ENCODE measurements at regions not wholly inside any gene's neighbourhood (a gene's known extent, or its start where the extent isn't known, plus 50 kb on each side); places are given as distances from the start of the nearest gene placed in this dataset.

GRCh38 chr6:15121443-15121842 is 124.4 kb upstream of the JARID2 start:
- H3K4me2 ChIP-seq (ENCODE audit: insufficient read depth, low read length, poor library complexity, severe bottlenecking), result no peak overlapping the region
- no peak overlapping the region for H3K4ac ChIP-seq (ENCODE audit: low read length)
- no peak overlapping the region for H2BK12ac ChIP-seq (ENCODE audit: low read length)
- H3K9ac ChIP-seq (ENCODE audit: low read depth, low read length, poor library complexity), result no peak overlapping the region
- H2AK5ac ChIP-seq (ENCODE audit: low read depth, low read length), result no peak overlapping the region
- H3K36me3 ChIP-seq (replicated peaks in 1 of 2; ENCODE audit: control insufficient read depth in 2 of 2, insufficient read depth in 2 of 2, low read length in 2 of 2), result no peaks in the 10 kb centered on the region
- H3K79me1 ChIP-seq (ENCODE audit: low read depth, low read length), result no peaks in the 10 kb centered on the region
- no peak overlapping the region for H3K4me3 ChIP-seq (ENCODE audit: low read length in 2 of 2)
- no peak overlapping the region for H3K27ac ChIP-seq (replicated peaks; ENCODE audit: low read length)
- no peak for DNase-seq (ENCODE audit: low spot score)
- H3K4me1 ChIP-seq (ENCODE audit: control insufficient read depth in 2 of 2, insufficient read depth in 1 of 2, low read depth in 1 of 2, low read length in 2 of 2), result peaks cover 1 to 4% of the 10 kb centered on the region in 2 donors
- no peak overlapping the region for H3K18ac ChIP-seq (ENCODE audit: low read length)
- no peaks in the 10 kb centered on the region for H3K9me3 ChIP-seq (replicated peaks in 1 of 2; ENCODE audit: control insufficient read depth in 2 of 2, insufficient read depth in 1 of 2, low read depth in 1 of 2, low read length in 2 of 2)
- no CpG with 5 or more reads among the region's 1 CpG for WGBS, 2 donors (ENCODE audit: extremely low coverage in 2 of 2, insufficient read length in 2 of 2, insufficient replicate concordance in 1 of 2)
- H4K8ac ChIP-seq (ENCODE audit: low read depth, low read length), result no peak overlapping the region
- no peak overlapping the region for H2BK120ac ChIP-seq (ENCODE audit: low read depth, low read length)
- no peak overlapping the region for H2BK5ac ChIP-seq (ENCODE audit: low read length)
- no peak overlapping the region for H3K23ac ChIP-seq (ENCODE audit: low read depth, low read length, poor library complexity)
- H2BK15ac ChIP-seq (ENCODE audit: low read length), result no peak overlapping the region
- H4K91ac ChIP-seq (ENCODE audit: low read depth, low read length, poor library complexity), result no peak overlapping the region
- H2AFZ ChIP-seq (ENCODE audit: low read length), result no peak overlapping the region
- H3K14ac ChIP-seq (ENCODE audit: low read length), result no peak overlapping the region
- H3K27me3 ChIP-seq (ENCODE audit: control insufficient read depth in 3 of 3, insufficient read depth in 3 of 3, low read depth in 1 of 3, low read length in 3 of 3), result no peaks in the 10 kb centered on the region

GRCh38 chr6:15121977-15122550 is 123.8 kb upstream of the JARID2 start:
- Histone ChIP-seq H2BK15ac (ENCODE audit: low read length) (no peak overlapping the region), H3K23ac (ENCODE audit: low read depth, low read length, poor library complexity) (no peak overlapping the region), H4K8ac (ENCODE audit: low read depth, low read length) (no peak overlapping the region), H2BK5ac (ENCODE audit: low read length) (no peak overlapping the region), H3K18ac (ENCODE audit: low read length) (no peak overlapping the region), H3K4me2 (ENCODE audit: insufficient read depth, low read length, poor library complexity, severe bottlenecking) (no peak overlapping the region), H3K9ac (ENCODE audit: low read depth, low read length, poor library complexity) (no peak overlapping the region), H3K4me1 (ENCODE audit: control insufficient read depth in 2 of 2, insufficient read depth in 1 of 2, low read depth in 1 of 2, low read length in 2 of 2) (peaks cover 1 to 3% of the 10 kb centered on the region in 2 donors), H3K9me3 (replicated peaks in 1 of 2; ENCODE audit: control insufficient read depth in 2 of 2, insufficient read depth in 1 of 2, low read depth in 1 of 2, low read length in 2 of 2) (no peaks in the 10 kb centered on the region), H3K4ac (ENCODE audit: low read length) (no peak overlapping the region), H3K27me3 (ENCODE audit: control insufficient read depth in 3 of 3, insufficient read depth in 3 of 3, low read depth in 1 of 3, low read length in 3 of 3) (no peaks in the 10 kb centered on the region), H3K27ac (replicated peaks; ENCODE audit: low read length) (no peak overlapping the region), H3K14ac (ENCODE audit: low read length) (no peak overlapping the region), H3K36me3 (replicated peaks in 1 of 2; ENCODE audit: control insufficient read depth in 2 of 2, insufficient read depth in 2 of 2, low read length in 2 of 2) (no peaks in the 10 kb centered on the region), H3K4me3 (ENCODE audit: low read length in 2 of 2) (no peak overlapping the region), H2AFZ (ENCODE audit: low read length) (no peak overlapping the region), H4K91ac (ENCODE audit: low read depth, low read length, poor library complexity) (no peak overlapping the region), H2AK5ac (ENCODE audit: low read depth, low read length) (no peak overlapping the region), H2BK12ac (ENCODE audit: low read length) (no peak overlapping the region), H3K79me1 (ENCODE audit: low read depth, low read length) (no peaks in the 10 kb centered on the region), H2BK120ac (ENCODE audit: low read depth, low read length) (no peak overlapping the region)
- no peak for DNase-seq (ENCODE audit: low spot score)
- WGBS, 2 donors (ENCODE audit: extremely low coverage in 2 of 2, insufficient read length in 2 of 2, insufficient replicate concordance in 1 of 2), result no CpG with 5 or more reads among the region's 6 CpGs

DNA sequence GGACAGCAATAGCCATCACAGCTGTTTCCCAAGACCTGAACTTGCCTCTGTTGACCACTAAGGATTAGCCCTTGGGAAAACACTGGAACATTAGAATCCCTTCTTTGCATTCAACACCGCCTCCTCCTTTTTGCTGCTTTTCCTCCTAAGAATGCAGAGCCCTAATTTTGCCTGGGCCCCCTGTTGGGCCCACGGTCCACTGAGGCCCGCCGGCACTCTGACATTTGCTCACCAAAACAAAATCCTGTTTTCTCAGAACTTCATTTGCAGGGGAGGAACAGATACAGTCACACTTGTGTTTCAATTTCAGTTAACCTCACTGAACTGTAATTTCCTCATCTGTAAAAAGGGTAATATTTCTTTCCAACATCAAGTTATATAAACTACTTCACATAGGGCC is 116.0 kb upstream of the JARID2 start:
- H4K91ac ChIP-seq (ENCODE audit: low read depth, low read length, poor library complexity), result no peak overlapping the region
- no peak overlapping the region for H3K4ac ChIP-seq (ENCODE audit: low read length)
- no peak overlapping the region for H2AK5ac ChIP-seq (ENCODE audit: low read depth, low read length)
- H2AFZ ChIP-seq (ENCODE audit: low read length), result peak overlapping the region; percentile 38
- no peak overlapping the region for H3K27ac ChIP-seq (replicated peaks; ENCODE audit: low read length)
- no peak overlapping the region for H2BK5ac ChIP-seq (ENCODE audit: low read length)
- no peak overlapping the region for H2BK120ac ChIP-seq (ENCODE audit: low read depth, low read length)
- WGBS, 2 donors (ENCODE audit: extremely low coverage in 2 of 2, insufficient read length in 2 of 2, insufficient replicate concordance in 1 of 2), result no CpG with 5 or more reads among the region's 4 CpGs
- H3K9me3 ChIP-seq (replicated peaks in 1 of 2; ENCODE audit: control insufficient read depth in 2 of 2, insufficient read depth in 1 of 2, low read depth in 1 of 2, low read length in 2 of 2), result no peaks in the 10 kb centered on the region
- no peaks in the 10 kb centered on the region for H3K27me3 ChIP-seq (ENCODE audit: control insufficient read depth in 3 of 3, insufficient read depth in 3 of 3, low read depth in 1 of 3, low read length in 3 of 3)
- H2BK15ac ChIP-seq (ENCODE audit: low read length), result no peak overlapping the region
- no peak overlapping the region for H3K23ac ChIP-seq (ENCODE audit: low read depth, low read length, poor library complexity)
- H3K9ac ChIP-seq (ENCODE audit: low read depth, low read length, poor library complexity), result no peak overlapping the region
- no peak overlapping the region for H4K8ac ChIP-seq (ENCODE audit: low read depth, low read length)
- no peaks in the 10 kb centered on the region for H3K36me3 ChIP-seq (replicated peaks in 1 of 2; ENCODE audit: control insufficient read depth in 2 of 2, insufficient read depth in 2 of 2, low read length in 2 of 2)
- no peak overlapping the region for H3K14ac ChIP-seq (ENCODE audit: low read length)
- peaks cover 0 to 4% of the 10 kb centered on the region in 2 donors for H3K4me1 ChIP-seq (ENCODE audit: control insufficient read depth in 2 of 2, insufficient read depth in 1 of 2, low read depth in 1 of 2, low read length in 2 of 2)
- DNase-seq (ENCODE audit: low spot score), result no peak
- H3K79me1 ChIP-seq (ENCODE audit: low read depth, low read length), result no peaks in the 10 kb centered on the region
- no peak overlapping the region for H2BK12ac ChIP-seq (ENCODE audit: low read length)
- no peak overlapping the region for H3K18ac ChIP-seq (ENCODE audit: low read length)
- H3K4me2 ChIP-seq (ENCODE audit: insufficient read depth, low read length, poor library complexity, severe bottlenecking), result no peak overlapping the region
- H3K4me3 ChIP-seq (ENCODE audit: low read length in 2 of 2), result no peak overlapping the region

- Histone ChIP-seq H3K4me1 (ENCODE audit: control insufficient read depth in 2 of 2, insufficient read depth in 1 of 2, low read depth in 1 of 2, low read length in 2 of 2) (peaks cover 0 to 4% of the 10 kb centered on the region in 2 donors), H2AFZ (ENCODE audit: low read length) (no peak overlapping the region), H4K91ac (ENCODE audit: low read depth, low read length, poor library complexity) (no peak overlapping the region), H2BK12ac (ENCODE audit: low read length) (no peak overlapping the region), H3K18ac (ENCODE audit: low read length) (no peak overlapping the region), H3K79me1 (ENCODE audit: low read depth, low read length) (no peaks in the 10 kb centered on the region), H2AK5ac (ENCODE audit: low read depth, low read length) (no peak overlapping the region), H2BK120ac (ENCODE audit: low read depth, low read length) (no peak overlapping the region), H3K9me3 (replicated peaks in 1 of 2; ENCODE audit: control insufficient read depth in 2 of 2, insufficient read depth in 1 of 2, low read depth in 1 of 2, low read length in 2 of 2) (no peaks in the 10 kb centered on the region), H3K9ac (ENCODE audit: low read depth, low read length, poor library complexity) (no peak overlapping the region), H3K27ac (replicated peaks; ENCODE audit: low read length) (no peak overlapping the region), H3K4me3 (ENCODE audit: low read length in 2 of 2) (no peak overlapping the region), H2BK5ac (ENCODE audit: low read length) (no peak overlapping the region), H3K4ac (ENCODE audit: low read length) (no peak overlapping the region), H4K8ac (ENCODE audit: low read depth, low read length) (no peak overlapping the region), H3K4me2 (ENCODE audit: insufficient read depth, low read length, poor library complexity, severe bottlenecking) (no peak overlapping the region), H3K14ac (ENCODE audit: low read length) (no peak overlapping the region), H3K23ac (ENCODE audit: low read depth, low read length, poor library complexity) (no peak overlapping the region), H3K36me3 (replicated peaks in 1 of 2; ENCODE audit: control insufficient read depth in 2 of 2, insufficient read depth in 2 of 2, low read length in 2 of 2) (no peaks in the 10 kb centered on the region), H2BK15ac (ENCODE audit: low read length) (no peak overlapping the region), H3K27me3 (ENCODE audit: control insufficient read depth in 3 of 3, insufficient read depth in 3 of 3, low read depth in 1 of 3, low read length in 3 of 3) (no peaks in the 10 kb centered on the region)
- WGBS, 2 donors (ENCODE audit: extremely low coverage in 2 of 2, insufficient read length in 2 of 2, insufficient replicate concordance in 1 of 2), result no CpG with 5 or more reads among the region's 2 CpGs
- DNase-seq (ENCODE audit: low spot score), result no peak
These were observed 114.6 kb upstream of the JARID2 start for GRCh38 chr6:15131234-15131633.
